ENCODE measurements at regions not wholly inside any gene's neighbourhood (a gene's known extent, or its start where the extent isn't known, plus 50 kb on each side); places are given as distances from the start of the nearest gene placed in this dataset.

- TF ChIP-seq USF2 (IDR thresholded peaks at IDR 0.05; ENCODE audit: low read length): no peak
These were observed 146.0 kb upstream of the PHACTR1 start (continued) for GRCh38 chr6:12570461-12571030.

Measured in H1 (cell line).